LNCaP clone FGC (cell line): ENCODE measurements at regions not wholly inside any gene's neighbourhood (a gene's known extent, or its start where the extent isn't known, plus 50 kb on each side); places are given as distances from the start of the nearest gene placed in this dataset.

Source experiments
- DNase-seq: peaks from one replicate; pipeline ENCODE4 v3.0.0-alpha.2; 2011; ENCODE audit warnings: low read depth
- H3K4me3 ChIP-seq: 2 replicates; pipeline ENCODE4 v1.5.1; 2011; ENCODE audit warnings: mild to moderate bottlenecking, low read depth, low read length, control low read depth
- CTCF ChIP-seq: IDR thresholded peaks from 2 replicates; pipeline ENCODE4 v1.5.1; 2012; ENCODE audit warnings: mild to moderate bottlenecking; ENCODE audit not compliant: control insufficient read depth, insufficient read depth; ENCODE audit errors: extremely low read depth

- DNase-seq, result no peak
- no peak for TF ChIP-seq CTCF
- H3K4me3 ChIP-seq, result no peak overlapping the region
These were observed 248.3 kb downstream of the DOK5 start for GRCh38 chr20:54723723-54724122.

GRCh38 chr20:54717983-54718382 is 242.6 kb downstream of the DOK5 start:
- no peak overlapping the region for H3K4me3 ChIP-seq
- DNase-seq, result no peak
- TF ChIP-seq CTCF, result no peak

- no peak overlapping the region for H3K4me3 ChIP-seq
- no peak for DNase-seq
- TF ChIP-seq CTCF, result no peak
These were observed 241.4 kb downstream of the DOK5 start for GRCh38 chr20:54716790-54717189.

- TF ChIP-seq CTCF, result no peak
- no peak overlapping the region for H3K4me3 ChIP-seq
- no peak for DNase-seq
These were observed 240.9 kb downstream of the DOK5 start for GRCh38 chr20:54716174-54716747.

GRCh38 chr20:54714817-54715216 is 239.4 kb downstream of the DOK5 start:
- H3K4me3 ChIP-seq, result no peak overlapping the region
- DNase-seq, result no peak
- no peak for TF ChIP-seq CTCF

GRCh38 chr20:54713727-54714126 is 238.3 kb downstream of the DOK5 start:
- no peak overlapping the region for H3K4me3 ChIP-seq
- no peak for DNase-seq
- TF ChIP-seq CTCF, result no peak

- H3K4me3 ChIP-seq, result no peak overlapping the region
- TF ChIP-seq CTCF, result no peak
- DNase-seq, result no peak
These were observed 235.7 kb downstream of the DOK5 start for GRCh38 chr20:54711071-54711470.
